ENCODE measurements at regions not wholly inside any gene's neighbourhood (a gene's known extent, or its start where the extent isn't known, plus 50 kb on each side); places are given as distances from the start of the nearest gene placed in this dataset.

- H3K23me2 ChIP-seq (ENCODE audit: insufficient read length, low read depth, low read length, poor library complexity, severe bottlenecking) = no peaks in the 10 kb centered on the region
- no peak overlapping the region for H3T11ph ChIP-seq (ENCODE audit: low read length)
- H3K79me1 ChIP-seq (ENCODE audit: insufficient read depth, low read depth, low read length, poor library complexity, severe bottlenecking) = no peaks in the 10 kb centered on the region
- no peaks in the 10 kb centered on the region for H4K20me1 ChIP-seq (ENCODE audit: control insufficient read depth, insufficient read depth, insufficient read length)
- no peak overlapping the region for H3K14ac ChIP-seq (ENCODE audit: insufficient read depth, low read length)
- H3K18ac ChIP-seq (ENCODE audit: insufficient read length, low read depth, low read length) = no peak overlapping the region
- H3K56ac ChIP-seq (ENCODE audit: insufficient read length, low read depth, low read length) = no peak overlapping the region
- no CpG with 5 or more reads among the region's 6 CpGs for WGBS (ENCODE audit: extremely low coverage, insufficient read length, low lambda C conversion rate)
- Mint-ChIP-seq H3K9me3 (no peaks in the 10 kb centered on the region), H3K4me3 (no peak overlapping the region), H3K36me3 (ENCODE audit: insufficient read depth in 1 of 3, low read depth in 3 of 3) (no peaks in the 10 kb centered on the region), H3K4me1 (peaks cover 28 to 31% of the 10 kb centered on the region in 2 experiments), H3K27me3 (ENCODE audit: low read depth) (no peaks in the 10 kb centered on the region), H3K27ac (no peak overlapping the region)
- no peaks in the 10 kb centered on the region for H3K27me3 ChIP-seq (ENCODE audit: insufficient read depth, low read length)
- H3K79me2 ChIP-seq (ENCODE audit: insufficient read depth, low read length) = no peaks in the 10 kb centered on the region
- no peak overlapping the region for H2BK20ac ChIP-seq (ENCODE audit: low read depth, low read length, poor library complexity, severe bottlenecking)
- no peak overlapping the region for H3K23ac ChIP-seq (ENCODE audit: insufficient read length, low read depth, low read length)
- H2BK120ac ChIP-seq (ENCODE audit: low read depth, low read length, poor library complexity, severe bottlenecking) = no peak overlapping the region
- DNase-seq = no peak
- H3K27ac ChIP-seq (ENCODE audit: insufficient read length, low read depth, low read length) = no peak overlapping the region
- no peak overlapping the region for H4K5ac ChIP-seq (ENCODE audit: insufficient read length, low read depth, low read length)
- no peak for TF ChIP-seq CTCF (conservative IDR thresholded peaks at IDR 0.05)
- H3K9ac ChIP-seq (ENCODE audit: extremely low read depth, insufficient read length, low read length) = no peak overlapping the region
- no peak overlapping the region for H2BK15ac ChIP-seq (ENCODE audit: low read depth, low read length)
- H2AK5ac ChIP-seq (ENCODE audit: insufficient read length, low read length) = no peak overlapping the region
- no peak overlapping the region for H4K8ac ChIP-seq (replicated peaks; ENCODE audit: insufficient read length, low read depth, low read length)
- H2BK5ac ChIP-seq (ENCODE audit: insufficient read length, low read length) = no peak overlapping the region
- no peaks in the 10 kb centered on the region; the same call in 1 of the 2 replicates for H3K4me1 ChIP-seq (ENCODE audit: insufficient read depth, low read length)
- H2BK12ac ChIP-seq (ENCODE audit: insufficient read length, low read depth, low read length) = no peak overlapping the region
- H3K9me3 ChIP-seq (ENCODE audit: control insufficient read depth, low read depth, low read length) = no peaks in the 10 kb centered on the region
- H2AFZ ChIP-seq (ENCODE audit: low read length) = no peak overlapping the region
- H3K4me2 ChIP-seq (ENCODE audit: insufficient read depth, insufficient read length, low read length) = no peak overlapping the region
- no peak overlapping the region for H4K91ac ChIP-seq (ENCODE audit: insufficient read length, low read depth, low read length)
- no peak overlapping the region for H3K4ac ChIP-seq (ENCODE audit: low read depth, low read length)
Measured at GRCh38 chr4:100287534-100287933, 97.3 kb upstream of the DDIT4L start.
